Mammary epithelial cell (primary cell): ENCODE measurements at regions not wholly inside any gene's neighbourhood (a gene's known extent, or its start where the extent isn't known, plus 50 kb on each side); places are given as distances from the start of the nearest gene placed in this dataset.

Experiments
- EZH2 ChIP-seq: IDR thresholded peaks from 2 replicates; pipeline ENCODE4 v1.6.1; 2012; ENCODE audit warnings: low read length, inconsistent platforms, borderline replicate concordance
- TF ChIP-seq, protein P1 (sequence below), 2 donors: IDR thresholded peaks in 1 of 2; conservative IDR thresholded peaks in 1 of 2; 2 replicates each; pipeline ENCODE4 v1.5.1; 2011 to 2012; ENCODE audit warnings: inconsistent platforms in 2 of 2, low read length in 2 of 2, mild to moderate bottlenecking in 2 of 2, control low read depth in 1 of 2, low read depth in 1 of 2; ENCODE audit not compliant: insufficient read depth in 1 of 2; ENCODE audit errors: extremely low read depth in 1 of 2

DNA sequence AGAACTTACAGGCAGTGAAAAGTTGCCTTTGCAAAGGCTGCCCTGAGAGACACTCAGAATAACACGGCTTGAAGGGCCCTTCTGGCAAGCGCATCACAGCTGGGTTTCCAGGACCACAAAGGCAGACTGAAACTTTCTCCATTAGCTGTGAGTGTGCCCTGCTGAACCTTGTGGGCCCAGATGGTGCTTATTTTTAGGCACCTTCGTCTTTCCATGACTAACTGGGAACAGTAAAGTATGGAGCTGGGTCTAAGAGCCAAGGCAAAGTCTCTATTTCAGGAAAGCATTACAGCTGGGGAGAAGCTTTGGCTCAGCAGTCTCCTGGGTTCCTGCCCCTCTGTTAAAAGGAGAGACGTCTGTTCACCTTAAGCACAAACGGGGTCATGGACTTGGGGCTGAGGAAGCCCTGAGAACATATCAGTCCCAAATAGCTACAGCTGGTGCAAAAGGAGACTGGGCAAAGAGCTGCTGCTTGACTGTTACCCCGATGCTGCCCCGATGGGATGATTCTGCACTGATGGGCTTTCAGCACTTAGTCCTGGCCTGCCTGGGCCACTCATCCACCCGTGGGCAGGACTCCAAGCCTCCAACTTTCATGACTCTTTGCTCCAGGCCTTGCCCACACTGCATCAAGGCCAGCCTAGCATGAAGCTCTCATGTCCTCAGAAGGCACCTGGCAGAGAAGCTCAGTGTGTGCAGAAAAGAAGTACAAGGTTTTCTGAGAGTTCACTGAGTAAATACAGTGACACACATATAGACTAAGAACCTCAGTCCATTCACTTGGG lies 248.3 kb downstream of the PHLDA1 start:
- TF ChIP-seq, protein P1, sequence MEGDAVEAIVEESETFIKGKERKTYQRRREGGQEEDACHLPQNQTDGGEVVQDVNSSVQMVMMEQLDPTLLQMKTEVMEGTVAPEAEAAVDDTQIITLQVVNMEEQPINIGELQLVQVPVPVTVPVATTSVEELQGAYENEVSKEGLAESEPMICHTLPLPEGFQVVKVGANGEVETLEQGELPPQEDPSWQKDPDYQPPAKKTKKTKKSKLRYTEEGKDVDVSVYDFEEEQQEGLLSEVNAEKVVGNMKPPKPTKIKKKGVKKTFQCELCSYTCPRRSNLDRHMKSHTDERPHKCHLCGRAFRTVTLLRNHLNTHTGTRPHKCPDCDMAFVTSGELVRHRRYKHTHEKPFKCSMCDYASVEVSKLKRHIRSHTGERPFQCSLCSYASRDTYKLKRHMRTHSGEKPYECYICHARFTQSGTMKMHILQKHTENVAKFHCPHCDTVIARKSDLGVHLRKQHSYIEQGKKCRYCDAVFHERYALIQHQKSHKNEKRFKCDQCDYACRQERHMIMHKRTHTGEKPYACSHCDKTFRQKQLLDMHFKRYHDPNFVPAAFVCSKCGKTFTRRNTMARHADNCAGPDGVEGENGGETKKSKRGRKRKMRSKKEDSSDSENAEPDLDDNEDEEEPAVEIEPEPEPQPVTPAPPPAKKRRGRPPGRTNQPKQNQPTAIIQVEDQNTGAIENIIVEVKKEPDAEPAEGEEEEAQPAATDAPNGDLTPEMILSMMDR (conservative IDR thresholded peaks at IDR 0.05 in 1 of 2, IDR thresholded peaks at IDR 0.05 in 1 of 2; ENCODE audit: extremely low read depth in 1 of 2, insufficient read depth in 1 of 2, low read depth in 1 of 2, low read length in 2 of 2), result no peak
- TF ChIP-seq EZH2, result no peak
